NCI-H2029 treated with DMSO at 0.1 percent for 48 hours (cell line): ENCODE measurements at regions not wholly inside any gene's neighbourhood (a gene's known extent, or its start where the extent isn't known, plus 50 kb on each side); places are given as distances from the start of the nearest gene placed in this dataset.
A peak's percentile ranks its signal among the peaks of the same experiment; 100 is the strongest.

Source experiments
- DNase-seq: peaks from one replicate; lab custom pipeline; 2025; lab: John Stamatoyannopoulos, UW

DNA sequence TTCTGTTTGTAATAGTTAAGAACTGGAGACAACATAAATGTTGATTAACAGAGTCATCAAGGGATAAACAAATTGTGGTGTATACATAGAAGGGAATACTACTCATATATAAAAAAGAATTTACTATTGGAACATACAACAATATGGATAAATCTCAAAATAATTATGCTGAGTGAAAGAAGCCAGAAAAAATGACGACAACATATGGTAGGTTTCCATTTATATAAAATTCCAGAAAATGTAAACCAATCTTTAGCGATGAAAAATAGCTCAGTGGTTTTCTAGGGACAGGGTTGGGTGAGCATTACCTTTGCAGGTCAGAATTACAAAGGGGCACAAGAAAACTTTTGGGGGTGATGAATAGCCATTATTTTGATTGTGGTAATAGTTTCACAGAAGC, 431.6 kb downstream of the PTPRU start:
- DNase-seq, result no peak

DNA sequence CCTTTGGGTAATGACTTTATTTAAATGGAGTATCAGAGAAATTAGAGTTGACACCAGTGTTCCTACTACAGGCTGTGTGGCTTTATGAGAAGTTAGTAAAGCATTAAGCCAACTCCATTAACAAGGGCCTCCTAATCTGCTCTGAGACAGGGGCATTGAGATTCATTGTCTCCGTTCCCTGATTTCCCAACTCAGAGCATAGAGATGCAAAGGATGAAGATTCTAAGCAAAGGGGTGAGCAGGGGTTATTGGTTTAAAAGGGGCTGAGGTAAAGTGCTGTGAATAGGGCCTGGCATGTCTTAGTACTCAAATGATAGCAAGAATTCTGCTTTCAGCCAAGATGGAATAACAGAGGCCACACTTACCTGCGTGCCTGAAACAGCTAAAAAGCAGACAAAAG, 428.4 kb downstream of the PTPRU start:
- DNase-seq, result no peak

DNA sequence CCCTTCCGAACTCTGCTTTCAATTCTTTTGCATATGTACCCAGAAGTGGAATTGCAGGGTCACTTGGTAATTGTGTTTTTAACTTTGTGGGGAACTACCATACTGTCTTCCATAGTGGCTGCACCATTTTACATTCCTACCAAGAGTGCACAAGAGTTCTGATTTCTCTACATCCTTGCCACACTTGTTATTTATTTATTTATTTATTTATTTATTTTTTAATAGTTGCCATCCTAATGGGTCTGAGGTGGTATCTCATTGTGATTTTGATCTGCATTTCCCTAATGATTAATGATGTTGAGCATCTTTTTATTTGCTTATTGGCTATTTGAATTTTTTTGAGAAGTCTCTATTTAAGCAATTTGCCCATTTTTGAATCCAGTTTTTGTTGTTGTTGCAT, 422.4 kb downstream of the PTPRU start:
- DNase-seq, result no peak

DNA sequence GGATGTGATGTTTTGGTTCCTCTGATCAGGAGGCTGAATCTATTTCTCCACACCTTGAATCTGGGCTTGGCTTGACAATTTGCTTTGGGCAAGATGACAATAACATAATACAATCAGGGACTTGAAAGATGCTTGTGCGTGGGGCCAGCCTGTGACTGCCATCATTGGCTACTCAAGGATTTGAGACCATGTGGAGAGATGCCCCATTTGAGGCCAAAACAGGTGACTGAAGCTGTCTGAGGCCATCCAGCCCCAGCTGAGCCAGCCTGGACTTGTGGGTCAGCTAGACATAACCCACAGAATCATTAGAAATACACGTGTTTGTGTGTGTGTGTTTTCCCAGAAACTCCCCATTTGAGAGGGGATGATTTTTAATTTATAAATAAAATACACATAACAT, 421.5 kb downstream of the PTPRU start:
- no peak for DNase-seq

DNA sequence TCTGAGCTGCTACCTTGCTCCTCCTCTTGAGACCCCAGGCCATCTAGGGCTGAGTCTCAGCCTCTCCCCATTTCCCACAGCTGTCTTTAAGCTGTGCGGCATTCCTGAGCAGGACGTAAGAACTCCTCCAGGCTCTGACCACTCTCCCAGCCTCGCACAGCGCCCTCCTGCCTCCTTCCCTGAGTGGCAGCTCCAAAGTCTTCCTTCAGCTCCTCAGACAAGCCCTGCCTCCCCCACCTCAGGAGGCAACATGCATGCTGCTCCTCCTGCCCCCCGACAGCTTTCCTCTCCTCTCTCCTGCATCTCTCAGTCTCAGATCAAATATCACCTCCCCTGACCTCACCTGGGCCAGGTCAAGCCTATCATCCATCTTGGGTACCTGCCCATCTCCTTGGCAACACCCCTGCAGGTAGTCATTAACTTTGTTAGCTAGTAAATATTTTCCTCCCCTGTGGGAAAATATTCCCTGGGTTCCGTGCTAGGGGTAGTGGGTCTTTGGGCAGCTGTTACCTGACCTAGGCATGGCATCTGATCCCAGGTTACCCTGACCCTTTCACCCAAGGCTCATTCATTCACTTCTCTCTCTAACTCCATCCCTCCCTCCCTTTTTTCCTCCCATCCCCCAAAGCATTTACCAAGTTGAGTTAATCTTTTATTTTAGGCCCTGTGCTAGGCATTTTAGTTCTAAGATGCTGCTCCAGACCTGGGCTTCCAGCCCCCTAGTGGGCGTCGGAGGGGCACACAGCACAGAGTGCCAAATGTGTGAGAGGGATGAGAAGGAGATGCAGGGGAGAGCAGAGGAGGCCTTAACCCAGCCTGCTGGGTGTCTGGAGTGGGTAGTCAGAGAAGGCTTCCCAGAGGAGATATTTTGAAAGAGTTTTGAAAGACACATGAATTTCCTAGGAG, 419.9 kb downstream of the PTPRU start:
- DNase-seq, result no peak

DNA sequence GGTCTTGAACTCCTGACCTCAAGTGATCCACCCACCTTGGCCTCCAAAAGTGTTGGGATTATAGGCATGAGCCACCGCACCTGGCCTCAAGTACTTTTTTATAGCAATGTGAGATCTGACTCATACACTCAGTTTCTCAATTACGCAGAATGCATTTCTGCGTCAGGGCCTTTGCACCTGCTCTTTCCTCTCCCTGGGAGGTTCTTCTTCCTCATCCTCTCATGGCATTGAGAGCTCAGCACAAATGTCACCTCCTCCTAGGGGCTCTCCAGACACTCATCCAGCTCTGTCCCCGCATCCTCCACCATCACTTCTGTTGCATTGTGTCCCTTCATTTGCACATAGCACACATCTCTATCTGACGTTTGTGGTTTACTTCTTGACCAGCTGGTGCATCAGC, 418.8 kb downstream of the PTPRU start:
- DNase-seq, result no peak

DNA sequence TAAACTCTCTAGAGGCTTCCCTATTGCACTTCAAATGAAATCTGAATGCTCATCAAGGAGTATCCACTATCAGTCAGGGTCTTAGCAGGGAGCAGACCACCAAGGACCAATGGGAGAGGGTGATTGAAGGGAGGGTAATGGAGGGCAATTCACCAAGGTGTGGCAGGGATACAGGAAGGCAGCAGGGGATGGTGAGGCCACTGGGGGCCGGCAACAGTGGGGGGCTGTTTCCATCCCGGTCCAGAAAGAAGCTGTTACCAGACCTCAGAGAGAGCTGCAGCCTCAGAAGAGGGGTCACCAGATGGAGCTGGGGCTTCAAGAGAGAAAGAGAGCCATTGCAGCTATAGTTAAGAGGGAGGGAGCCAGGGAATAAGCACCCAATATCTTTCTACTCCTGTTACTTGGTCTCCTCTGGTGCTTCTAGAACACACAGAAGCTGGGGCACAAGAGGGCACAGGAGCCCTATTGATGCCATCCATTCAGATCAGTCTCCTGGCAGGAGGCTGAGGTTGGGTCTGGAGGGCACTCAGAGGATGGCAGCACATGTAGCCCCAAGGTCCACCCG, 417.6 kb downstream of the PTPRU start:
- DNase-seq, result no peak

DNA sequence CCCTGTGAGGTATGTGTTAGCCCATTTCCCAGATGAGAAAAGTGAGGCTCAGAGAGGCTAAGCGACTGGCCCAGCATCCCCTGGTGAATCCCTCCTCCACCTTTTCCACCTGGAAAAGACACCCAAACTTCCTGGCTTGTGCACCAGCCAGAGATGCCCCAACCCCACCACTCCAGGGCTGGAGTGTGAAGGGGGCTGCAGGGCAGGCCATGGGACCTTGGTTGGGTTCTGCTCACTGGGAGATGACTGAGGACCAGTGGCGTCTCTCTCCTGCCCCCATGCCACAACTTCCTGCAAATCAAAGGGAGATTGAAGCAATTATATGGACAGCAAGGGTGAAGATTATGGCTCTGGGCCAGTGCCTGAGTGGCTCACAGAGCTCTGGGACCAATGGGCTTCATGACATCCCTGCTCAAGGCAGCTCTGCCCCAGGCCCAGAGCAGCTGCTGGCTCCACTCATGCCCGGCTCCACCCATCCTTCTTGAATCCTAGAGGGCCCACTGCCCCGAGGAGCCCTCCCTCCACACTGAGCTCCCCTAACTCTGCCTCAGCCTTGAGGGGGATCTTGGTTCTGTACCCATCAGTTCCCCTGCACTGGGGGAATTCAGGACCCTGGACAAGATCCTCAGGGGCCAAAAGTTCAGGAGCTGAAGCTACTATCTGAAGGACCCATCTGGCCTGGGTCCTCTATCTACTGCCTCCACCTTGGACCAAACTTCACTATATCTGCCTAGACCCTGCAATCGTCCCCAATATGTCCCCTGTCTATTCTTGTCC, 416.9 kb downstream of the PTPRU start:
- no peak for DNase-seq

DNA sequence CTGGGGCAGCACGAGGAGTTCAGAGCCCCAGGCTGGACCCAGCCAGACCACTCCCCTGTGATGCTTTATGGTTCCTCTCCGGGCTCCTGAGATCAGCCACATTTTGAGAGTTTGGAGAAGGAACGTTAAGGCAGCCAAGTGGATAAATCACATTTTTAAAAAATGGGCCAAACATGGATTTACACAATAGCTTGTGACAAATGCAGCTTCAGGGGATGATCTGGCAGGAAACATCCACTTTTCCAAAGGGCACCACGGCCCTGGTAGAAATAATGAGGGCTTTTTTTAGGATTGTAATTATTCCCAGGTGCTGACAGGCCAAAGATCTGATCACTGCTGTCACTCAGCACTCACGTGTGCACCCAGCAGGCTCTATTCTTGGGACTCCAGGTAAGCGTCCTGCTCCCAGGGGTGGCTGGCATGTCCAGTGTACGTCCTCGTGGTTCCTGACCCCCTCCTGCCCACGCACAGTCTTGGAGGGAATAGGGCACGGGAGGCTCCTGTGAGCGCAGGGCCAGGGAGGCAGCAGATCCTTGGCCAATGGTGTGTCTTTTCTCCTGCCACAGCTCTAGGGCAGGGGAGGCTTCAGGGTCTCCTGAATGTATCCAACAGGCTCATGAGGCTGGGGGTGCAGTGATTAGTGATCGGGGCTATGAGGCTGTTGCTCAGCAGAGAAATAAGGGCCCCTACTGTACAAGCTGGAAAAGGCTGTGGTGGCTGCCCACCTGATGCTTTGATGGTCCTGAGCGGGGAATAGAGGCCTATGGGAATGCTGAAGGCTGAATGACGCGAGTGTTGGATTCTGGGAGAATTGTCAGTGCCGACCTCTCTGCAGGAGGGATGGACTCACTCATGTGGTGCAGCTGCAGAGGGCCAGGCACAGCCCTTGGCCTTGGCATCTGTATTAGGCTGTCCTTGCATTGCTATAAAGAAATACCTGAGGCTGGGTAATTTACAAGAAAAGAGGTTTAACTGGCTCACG, 415.7 kb downstream of the PTPRU start:
- no peak for DNase-seq

DNA sequence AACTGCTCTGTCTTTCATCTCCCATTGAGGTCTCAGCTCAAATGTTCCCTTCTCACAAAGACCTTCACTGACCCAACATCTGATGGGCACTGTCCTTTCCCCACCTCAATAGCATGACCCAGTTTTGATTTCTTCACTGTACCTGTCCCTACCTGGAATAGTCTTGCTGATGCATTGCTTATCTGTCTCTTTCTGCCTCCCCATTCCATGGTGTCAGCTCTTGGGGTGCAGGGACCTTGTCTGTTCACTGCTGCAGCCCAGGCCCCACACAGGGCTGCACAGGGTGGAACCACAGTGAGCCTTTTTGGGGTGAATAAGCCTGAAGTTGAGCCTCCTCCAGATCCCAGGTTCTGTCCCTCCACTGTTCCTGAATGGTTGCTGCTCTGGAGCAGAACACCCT, 414.9 kb downstream of the PTPRU start:
- no peak for DNase-seq

DNA sequence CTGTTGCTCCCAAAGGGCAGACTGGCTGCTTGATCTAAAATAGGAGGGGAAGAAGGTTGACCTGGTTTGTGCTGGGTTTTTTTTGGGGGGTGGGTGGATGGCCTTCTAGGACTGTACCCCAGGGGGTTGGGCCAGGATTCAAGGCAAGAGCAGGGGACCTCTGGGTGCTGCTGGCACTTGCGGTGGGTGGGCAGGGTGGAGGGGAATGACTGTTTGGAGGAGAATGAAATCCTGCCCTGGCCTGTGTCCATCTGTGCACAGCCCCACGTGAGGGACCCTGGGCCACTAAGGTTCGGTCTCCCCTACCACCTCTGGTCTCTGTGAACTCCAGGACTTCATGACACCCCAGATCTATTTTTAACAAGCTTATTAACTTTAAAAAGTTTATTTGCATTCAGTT, 414.2 kb downstream of the PTPRU start:
- no peak for DNase-seq

DNA sequence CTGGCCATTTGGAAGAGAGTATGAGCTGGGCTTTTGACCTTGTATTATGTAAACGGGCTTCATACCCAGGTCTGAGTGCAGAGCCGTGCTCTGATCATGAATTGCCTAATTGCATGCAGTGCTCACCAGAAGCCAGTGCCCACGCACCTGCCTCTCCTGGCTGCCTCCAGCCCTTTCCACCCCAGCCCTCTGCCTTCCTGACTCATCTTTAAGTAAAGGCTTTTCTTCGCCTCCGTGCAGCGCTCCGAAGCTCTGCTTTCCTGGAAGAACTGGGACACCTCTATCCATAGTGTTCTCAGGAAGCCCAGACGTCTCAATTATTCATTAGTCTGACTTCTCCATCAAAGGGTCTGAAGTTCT, 413.7 kb downstream of the PTPRU start:
- DNase-seq, result no peak

DNA sequence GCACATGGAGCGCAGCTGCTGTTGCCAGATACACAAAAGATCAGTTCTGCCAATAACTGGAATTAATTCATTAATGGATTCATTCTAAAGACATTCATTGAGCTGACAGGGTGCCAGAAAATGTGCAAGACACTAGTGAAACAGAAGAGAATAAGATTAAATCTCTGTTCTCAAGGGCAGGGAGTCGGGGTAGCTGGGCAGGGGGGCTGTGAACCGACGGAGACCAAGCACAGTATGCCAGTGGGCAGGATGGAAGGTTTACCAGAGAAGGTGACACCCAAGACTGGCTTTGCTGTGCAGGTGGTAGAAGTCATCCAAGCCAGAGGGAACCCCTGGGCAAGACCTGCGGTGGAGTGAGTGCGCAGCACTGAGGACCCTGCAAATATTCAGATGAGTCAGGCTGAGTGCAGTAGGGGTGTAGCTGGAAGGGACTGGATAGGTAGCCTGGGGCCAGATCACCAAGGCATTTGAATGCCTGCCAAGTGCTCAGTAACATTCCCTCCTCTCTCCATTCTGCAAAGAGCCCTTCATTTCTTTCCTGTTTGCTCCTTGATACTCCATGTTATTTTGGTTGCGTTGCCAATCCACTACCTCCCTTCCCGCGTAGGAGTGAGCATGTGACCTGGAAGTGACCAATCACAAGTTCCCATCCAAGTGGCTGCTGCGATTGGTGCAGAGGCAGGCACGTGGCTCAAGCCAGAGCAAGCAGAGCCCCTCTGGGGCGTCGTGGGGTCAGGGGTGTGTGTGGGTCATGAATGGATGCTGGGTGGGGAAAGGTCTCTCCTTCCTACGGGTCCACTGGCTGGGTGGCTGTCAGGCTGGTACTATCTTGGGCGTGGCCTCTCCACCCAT, 413.1 kb downstream of the PTPRU start:
- DNase-seq, result peak; percentile 93

DNA sequence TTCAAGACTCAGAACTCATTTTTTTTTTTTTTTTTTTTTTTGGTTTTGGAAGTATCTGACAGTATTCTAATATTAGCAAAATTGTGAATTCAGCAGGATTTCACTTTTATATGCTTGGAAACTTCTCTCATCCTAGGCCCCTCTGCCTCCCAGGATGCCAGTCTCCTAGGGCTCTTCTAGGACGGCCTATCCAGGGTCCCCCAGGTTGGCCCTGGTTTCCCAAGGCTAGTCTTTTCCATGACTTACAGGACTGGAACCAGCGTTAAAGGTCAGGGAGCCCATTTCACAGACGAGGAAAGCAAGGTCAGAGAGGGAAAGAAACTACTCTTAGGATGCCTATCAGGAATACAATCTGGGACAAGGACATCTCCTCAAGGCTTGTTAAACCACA, 412.5 kb downstream of the PTPRU start:
- no peak for DNase-seq

DNA sequence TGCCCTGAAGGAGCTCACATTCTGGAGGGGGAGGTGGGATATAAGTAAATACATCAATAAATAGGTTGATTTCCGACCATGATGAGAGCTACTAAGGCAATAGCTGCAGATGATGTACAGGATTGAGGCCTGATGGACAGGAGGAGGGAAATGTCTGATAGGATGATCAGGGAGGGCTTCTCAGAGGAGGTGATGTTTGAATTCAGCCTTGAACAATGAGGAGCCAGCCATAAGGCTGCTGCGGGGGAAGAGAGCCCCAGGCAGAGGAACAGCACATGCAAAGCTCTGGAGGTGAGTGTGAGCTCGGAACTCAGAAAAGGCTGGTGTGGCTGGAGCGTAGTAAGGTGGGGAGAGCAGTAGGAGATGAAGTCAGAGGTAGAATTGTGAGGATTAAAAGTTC, 411.7 kb downstream of the PTPRU start:
- no peak for DNase-seq

DNA sequence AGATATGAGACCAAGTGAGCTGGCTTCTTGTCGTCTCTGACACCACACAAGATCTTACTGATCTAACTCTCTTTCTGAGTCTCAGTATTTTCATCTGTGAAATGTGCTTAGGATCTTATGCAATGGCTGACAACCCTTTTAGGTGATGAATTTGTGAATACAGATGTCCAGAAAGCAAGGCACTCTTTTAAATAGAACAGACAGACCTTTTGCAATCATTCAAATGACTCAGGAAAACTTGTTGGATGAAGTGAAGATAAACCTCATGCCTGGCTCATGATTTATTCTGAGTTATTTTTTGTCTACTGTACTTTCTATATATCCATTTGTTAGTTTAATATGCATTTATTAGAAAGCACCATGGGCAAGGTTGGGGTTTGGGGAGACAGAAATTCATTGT, 411.3 kb downstream of the PTPRU start:
- no peak for DNase-seq

DNA sequence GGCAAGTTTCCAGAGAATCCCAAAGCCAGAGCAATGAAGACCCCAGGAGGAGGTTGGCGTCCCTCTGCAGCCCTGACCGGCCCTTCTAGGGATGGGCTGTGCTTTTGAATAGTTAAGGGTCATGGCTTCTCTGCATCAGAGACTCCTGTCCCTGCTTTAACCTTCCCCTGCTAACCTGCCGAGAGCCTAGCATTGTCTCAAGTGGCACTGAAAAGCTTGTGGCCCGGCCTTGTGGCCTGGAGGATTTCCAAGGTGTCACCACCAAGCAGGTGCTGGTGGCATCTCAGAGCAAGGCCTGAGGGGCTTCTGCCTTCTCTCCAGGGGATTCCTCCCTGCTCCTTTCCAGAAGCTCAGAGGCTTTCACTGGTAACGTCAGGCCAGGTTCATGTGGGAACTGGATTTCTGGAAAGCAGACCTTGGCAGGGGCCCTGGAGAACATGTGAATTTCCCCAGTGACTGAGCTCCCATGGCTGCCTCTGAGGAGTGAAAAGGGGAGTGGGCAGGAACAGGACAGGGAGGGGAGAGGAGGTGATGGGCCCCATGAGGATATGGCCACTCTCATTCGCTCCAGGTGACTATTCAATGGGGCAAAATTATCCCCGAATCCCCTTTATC, 409.9 kb downstream of the PTPRU start:
- DNase-seq, result no peak

DNA sequence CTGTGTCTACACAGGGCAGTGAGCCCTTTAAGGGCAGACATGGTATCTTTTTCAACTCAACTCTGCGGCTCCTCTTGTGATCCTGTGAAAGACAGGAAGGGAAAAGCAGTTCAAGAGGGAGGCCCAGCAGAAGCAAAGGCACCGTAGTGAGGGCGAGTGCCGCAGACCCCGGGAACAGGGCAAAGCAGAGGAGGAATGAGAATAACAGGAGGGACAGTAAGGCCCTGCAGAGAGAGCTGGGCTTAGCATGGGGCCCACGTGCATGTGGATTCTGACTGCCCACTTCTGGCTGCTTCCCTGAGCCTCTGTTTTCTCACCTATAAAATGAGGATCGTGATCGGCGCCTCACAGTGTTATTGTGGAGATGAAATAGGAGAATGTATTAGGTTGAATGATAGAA, 409.3 kb downstream of the PTPRU start:
- no peak for DNase-seq

DNA sequence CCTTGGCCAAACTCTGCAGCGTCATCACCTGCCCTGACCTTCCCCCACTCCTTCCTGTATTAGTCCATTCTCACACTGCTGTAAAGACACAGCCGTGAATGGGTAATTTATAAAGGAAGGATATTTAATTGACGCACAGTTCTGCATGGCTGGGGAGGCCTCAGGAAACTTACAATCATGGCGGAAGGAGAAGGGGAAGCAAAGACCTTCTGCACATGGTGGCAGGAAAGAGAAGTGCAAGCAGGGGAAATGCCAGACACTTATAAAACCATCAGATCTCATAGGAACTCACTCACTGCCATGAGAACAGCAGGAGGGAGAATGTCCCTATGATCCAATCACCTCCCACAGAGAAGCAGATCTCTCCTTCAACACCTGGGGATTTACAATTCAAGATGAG, 408.5 kb downstream of the PTPRU start:
- DNase-seq, result no peak

DNA sequence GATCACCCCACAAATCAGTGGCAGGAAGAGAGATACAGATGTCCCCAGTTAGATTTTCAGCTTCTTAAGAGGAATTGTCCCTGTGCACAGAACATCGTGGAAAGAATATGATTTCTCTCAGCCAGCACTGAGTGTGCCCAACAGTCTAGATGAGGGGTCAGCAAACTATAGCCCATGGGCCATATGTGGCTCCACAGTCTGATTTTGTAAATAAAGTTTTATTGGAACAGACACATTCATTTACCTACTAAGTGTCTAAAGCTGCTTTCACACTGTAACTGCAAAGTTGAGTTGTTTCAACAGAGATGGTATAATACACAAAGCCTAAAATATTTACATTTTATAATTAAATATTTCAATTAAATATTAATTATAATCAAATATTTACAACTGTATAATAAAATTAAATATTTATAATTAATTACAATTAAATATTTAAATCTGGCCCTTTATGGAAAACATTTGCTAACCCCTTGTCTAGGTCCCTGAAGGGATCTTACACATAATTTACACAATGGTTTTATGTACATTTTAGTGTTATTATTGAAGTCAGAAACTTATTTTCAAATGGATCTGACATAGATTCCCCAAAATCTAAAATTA, 407.6 kb downstream of the PTPRU start:
- DNase-seq, result no peak
